ENCODE measurements at regions not wholly inside any gene's neighbourhood (a gene's known extent, or its start where the extent isn't known, plus 50 kb on each side); places are given as distances from the start of the nearest gene placed in this dataset.

GRCh38 chr4:36852856-36853255 is 391.7 kb upstream of the NWD2 start:
- intact Hi-C loops (cut with micrococcal nuclease) = no loop called here
- DNase-seq (ENCODE audit: extremely low read depth in 1 of 4, low spot score in 3 of 4) (peak in 1 of 4 experiments; percentile 8), ATAC-seq (no peak), FAIRE-seq (no peak)
- no peaks in the 10 kb centered on the region for H3K9me3 ChIP-seq (replicated peaks; ENCODE audit: control insufficient read depth, insufficient read depth, low read depth, low read length)
- in situ Hi-C loops (cut with MboI) = no loop called here
- no peaks in the 10 kb centered on the region for H4K20me1 ChIP-seq (replicated peaks; ENCODE audit: control insufficient read depth, insufficient read depth, low read length)
- no TSS peak for BruUV-seq (replicated peaks)
- CTCF ChIA-PET (ENCODE audit: low intra/inter-chr PET ratio) = no interaction called here
- no peaks in the 10 kb centered on the region for H3K36me3 ChIP-seq (ENCODE audit: control insufficient read depth, insufficient read depth, low read length)
- no peak overlapping the region for H3K27ac ChIP-seq (ENCODE audit: extremely low read depth, low read depth, low read length)
- H3K9ac ChIP-seq (ENCODE audit: insufficient read depth in 1 of 2, low read depth in 2 of 2, low read length in 2 of 2) = no peak overlapping the region
- H3K4me1 ChIP-seq (replicated peaks in 1 of 2; ENCODE audit: control insufficient read depth in 2 of 2, insufficient read depth in 2 of 2, low read length in 2 of 2) = no peaks in the 10 kb centered on the region
- POLR2A ChIA-PET = interaction anchor here (0.5 kb wide), 1 partner anchor 799 kb away, joined by 4 read pairs; no protein-coding TSS in a partner anchor
- H3K4me2 ChIP-seq (ENCODE audit: insufficient read depth, low read length) = no peak overlapping the region
- H2AFZ ChIP-seq (ENCODE audit: low read depth, low read length) = no peak overlapping the region
- H3K27me3 ChIP-seq (ENCODE audit: control insufficient read depth in 2 of 2, insufficient read depth in 2 of 2, low read length in 2 of 2) = no peaks in the 10 kb centered on the region
- no peaks in the 10 kb centered on the region for H3K9me1 ChIP-seq (ENCODE audit: control insufficient read depth, insufficient read depth, low read length)
- no peak for TF ChIP-seq HES1 (IDR thresholded peaks at IDR 0.05; ENCODE audit: low read depth)
- TF ChIP-seq RBM14 (IDR thresholded peaks at IDR 0.05; ENCODE audit: borderline replicate concordance, insufficient read depth, low read depth, low read length) = no peak
- no peak for TF ChIP-seq TAF9B (IDR thresholded peaks at IDR 0.05; ENCODE audit: partially characterized antibody)
- no peak for TF ChIP-seq ZNF589 (CRISPR knock-in tag; IDR thresholded peaks at IDR 0.05; ENCODE audit: low read depth)
- TF ChIP-seq EP400 (IDR thresholded peaks at IDR 0.05) = no peak
- TF ChIP-seq BRD9 (IDR thresholded peaks at IDR 0.05; ENCODE audit: low read depth, partially characterized antibody) = no peak
- no peak for TF ChIP-seq SMARCC2 (IDR thresholded peaks at IDR 0.05; ENCODE audit: low read depth)
- no peak for TF ChIP-seq CXXC5 (CRISPR knock-in tag; IDR thresholded peaks at IDR 0.05)
- TF ChIP-seq ZNF41 (CRISPR knock-in tag; conservative IDR thresholded peaks at IDR 0.05) = no peak
- TF ChIP-seq GMEB1 (CRISPR knock-in tag; IDR thresholded peaks at IDR 0.05) = no peak
- TF ChIP-seq PHTF2 (CRISPR knock-in tag; IDR thresholded peaks at IDR 0.05) = no peak
- TF ChIP-seq PURB (CRISPR knock-in tag; IDR thresholded peaks at IDR 0.05; ENCODE audit: low read depth) = no peak
- no peak for TF ChIP-seq ZC3H11A (IDR thresholded peaks at IDR 0.05; ENCODE audit: low read depth, low read length)
- TF ChIP-seq RFX5 (IDR thresholded peaks at IDR 0.05; ENCODE audit: low read depth, low read length) = no peak
- TF ChIP-seq SAFB (IDR thresholded peaks at IDR 0.05; ENCODE audit: borderline replicate concordance, low read depth, low read length) = no peak
- TF ChIP-seq CEBPG (CRISPR knock-in tag; IDR thresholded peaks at IDR 0.05) = no peak
- no peak for TF ChIP-seq CEBPG (tag; conservative IDR thresholded peaks at IDR 0.05 in 1 of 2, IDR thresholded peaks at IDR 0.05 in 1 of 2)
- no peak for TF ChIP-seq ZNF146 (CRISPR knock-in tag; IDR thresholded peaks at IDR 0.05; ENCODE audit: unreplicated experiment)
- no peak for TF ChIP-seq POLR2A (conservative IDR thresholded peaks at IDR 0.05)
- no peak for TF ChIP-seq PHF21A (IDR thresholded peaks at IDR 0.05; ENCODE audit: borderline replicate concordance, low read depth)
- no peak for TF ChIP-seq PRPF4 (IDR thresholded peaks at IDR 0.05; ENCODE audit: insufficient read depth, low read depth, low read length, poor library complexity, severe bottlenecking)
- 2% methylated on average over 4 of the region's 4 CpGs for WGBS (ENCODE audit: insufficient coverage, low coverage, missing lambda C conversion rate)
- no peak overlapping the region for H3K4me3 ChIP-seq
- no peaks in the 10 kb centered on the region for H3K79me2 ChIP-seq (ENCODE audit: control insufficient read depth, insufficient read depth, low read length)
